ENCODE measurements at regions not wholly inside any gene's neighbourhood (a gene's known extent, or its start where the extent isn't known, plus 50 kb on each side); places are given as distances from the start of the nearest gene placed in this dataset.

DNA sequence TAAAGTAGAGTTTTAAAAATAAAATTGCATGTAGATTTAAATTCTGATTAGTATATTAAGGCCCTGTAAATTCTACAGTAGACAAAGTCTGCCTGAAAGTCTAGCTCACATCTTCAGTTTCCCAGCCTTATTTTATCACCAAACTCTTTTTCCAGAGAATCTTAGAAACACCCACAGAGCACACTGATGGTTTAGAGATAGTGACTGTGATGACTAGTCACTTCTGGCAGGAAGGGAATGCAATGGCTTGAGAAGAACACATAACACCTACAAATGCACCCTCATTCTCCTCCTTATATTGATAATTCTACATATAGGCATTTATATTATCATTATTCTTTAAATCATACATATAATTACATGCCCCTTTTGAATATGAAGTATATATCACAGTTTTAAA lies 232.9 kb downstream of the ARAP2 start:
- H3K27ac Mint-ChIP-seq, result no peak overlapping the region
- no peak for ATAC-seq
- no peaks in the 10 kb centered on the region for H3K4me1 Mint-ChIP-seq
- no peak overlapping the region for H3K4me3 Mint-ChIP-seq
- no peaks in the 10 kb centered on the region for H3K9me3 Mint-ChIP-seq
- no peaks in the 10 kb centered on the region for H3K27me3 Mint-ChIP-seq
- no peaks in the 10 kb centered on the region for H3K36me3 Mint-ChIP-seq

DNA sequence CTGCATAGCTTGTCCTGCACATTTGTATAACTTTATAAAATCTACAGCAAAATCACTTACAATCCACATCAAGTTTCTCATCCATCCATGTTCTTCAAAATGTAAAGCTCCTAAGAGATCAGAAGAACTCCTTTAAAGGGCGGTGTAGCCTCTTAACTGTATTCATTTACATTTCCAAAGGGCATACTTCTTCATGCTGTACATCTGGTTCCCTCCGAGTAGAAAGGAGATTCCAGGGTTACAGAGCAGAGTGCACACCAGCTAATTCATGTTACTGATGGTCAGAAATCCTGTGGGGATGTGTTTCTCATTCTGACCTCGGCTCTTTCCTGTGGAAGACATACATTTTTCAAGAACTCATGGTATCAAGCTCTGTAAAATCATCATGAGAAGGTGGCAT lies 231.8 kb downstream of the ARAP2 start:
- H3K4me1 Mint-ChIP-seq, result no peaks in the 10 kb centered on the region
- no peaks in the 10 kb centered on the region for H3K36me3 Mint-ChIP-seq
- no peaks in the 10 kb centered on the region for H3K9me3 Mint-ChIP-seq

DNA sequence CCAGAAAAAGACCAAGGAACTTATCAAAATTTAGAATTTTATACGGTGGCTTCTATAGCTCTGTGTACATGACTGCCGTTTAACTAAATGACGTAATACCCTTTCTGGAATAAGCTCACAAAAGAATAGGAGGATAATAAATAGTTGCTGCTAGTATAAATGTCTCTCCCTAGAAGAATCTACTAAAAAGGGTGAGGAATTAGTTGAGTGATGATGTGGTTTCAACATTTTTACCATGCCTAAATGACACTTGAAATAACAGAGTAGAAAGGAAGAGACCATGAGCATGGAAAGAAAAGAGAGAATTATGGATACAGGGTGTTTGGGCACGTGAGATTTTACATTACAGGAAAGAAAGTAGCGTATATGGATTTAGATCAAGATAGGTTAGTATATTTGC lies 231.1 kb downstream of the ARAP2 start:
- H3K27ac Mint-ChIP-seq, result no peak overlapping the region
- H3K4me1 Mint-ChIP-seq, result no peaks in the 10 kb centered on the region
- no peaks in the 10 kb centered on the region for H3K9me3 Mint-ChIP-seq
- no peaks in the 10 kb centered on the region for H3K36me3 Mint-ChIP-seq
- no peak overlapping the region for H3K4me3 Mint-ChIP-seq
- ATAC-seq, result no peak
- H3K27me3 Mint-ChIP-seq, result no peaks in the 10 kb centered on the region

More for the DNA sequence above, 231.8 kb downstream of the ARAP2 start:
- H3K27ac Mint-ChIP-seq, result no peak overlapping the region
- no peak for ATAC-seq
- no peak overlapping the region for H3K4me3 Mint-ChIP-seq
- no peaks in the 10 kb centered on the region for H3K27me3 Mint-ChIP-seq

All from stimulated activated memory B cell treated with anti-CD40 and anti-IgM and Interleukin-4, amounts not matched to agents 10 μg/mL and 1 μg/mL and 100 μg/mL, for 72 hours (primary cell).